ENCODE measurements at regions not wholly inside any gene's neighbourhood (a gene's known extent, or its start where the extent isn't known, plus 50 kb on each side); places are given as distances from the start of the nearest gene placed in this dataset.

DNA sequence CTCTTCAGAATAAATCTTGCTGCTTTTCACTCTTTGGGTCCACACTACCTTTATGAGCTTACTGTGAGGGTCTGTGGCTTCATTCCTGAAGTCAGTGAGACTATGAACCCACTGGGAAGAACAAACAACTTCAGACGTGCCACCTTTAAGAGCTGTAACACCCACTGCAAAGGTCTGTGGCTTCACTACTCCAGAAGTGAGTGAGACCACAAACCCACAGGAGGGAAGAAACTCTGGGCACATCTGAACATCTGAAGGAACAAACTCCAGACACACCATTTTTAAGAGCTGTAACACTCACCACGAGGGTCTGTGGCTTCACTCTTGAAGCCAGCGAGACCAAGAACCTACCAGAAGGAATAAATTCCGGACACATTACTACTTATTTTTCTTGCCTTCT, 964.1 kb upstream of the NXPH2 start:
- no peak for TF ChIP-seq POLR2A (IDR thresholded peaks at IDR 0.05)
- TF ChIP-seq, protein P1, sequence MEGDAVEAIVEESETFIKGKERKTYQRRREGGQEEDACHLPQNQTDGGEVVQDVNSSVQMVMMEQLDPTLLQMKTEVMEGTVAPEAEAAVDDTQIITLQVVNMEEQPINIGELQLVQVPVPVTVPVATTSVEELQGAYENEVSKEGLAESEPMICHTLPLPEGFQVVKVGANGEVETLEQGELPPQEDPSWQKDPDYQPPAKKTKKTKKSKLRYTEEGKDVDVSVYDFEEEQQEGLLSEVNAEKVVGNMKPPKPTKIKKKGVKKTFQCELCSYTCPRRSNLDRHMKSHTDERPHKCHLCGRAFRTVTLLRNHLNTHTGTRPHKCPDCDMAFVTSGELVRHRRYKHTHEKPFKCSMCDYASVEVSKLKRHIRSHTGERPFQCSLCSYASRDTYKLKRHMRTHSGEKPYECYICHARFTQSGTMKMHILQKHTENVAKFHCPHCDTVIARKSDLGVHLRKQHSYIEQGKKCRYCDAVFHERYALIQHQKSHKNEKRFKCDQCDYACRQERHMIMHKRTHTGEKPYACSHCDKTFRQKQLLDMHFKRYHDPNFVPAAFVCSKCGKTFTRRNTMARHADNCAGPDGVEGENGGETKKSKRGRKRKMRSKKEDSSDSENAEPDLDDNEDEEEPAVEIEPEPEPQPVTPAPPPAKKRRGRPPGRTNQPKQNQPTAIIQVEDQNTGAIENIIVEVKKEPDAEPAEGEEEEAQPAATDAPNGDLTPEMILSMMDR (IDR thresholded peaks at IDR 0.05): no peak

Measured in testis (tissue), 2 donors.